AG04450 (cell line): ENCODE measurements at regions not wholly inside any gene's neighbourhood (a gene's known extent, or its start where the extent isn't known, plus 50 kb on each side); places are given as distances from the start of the nearest gene placed in this dataset.

Source experiments
- CTCF ChIA-PET: fragments of 300-600, 350-600 bp; formaldehyde crosslinking; extraction: SDS; loops from one replicate; lab custom pipeline; 2022; ENCODE audit warnings: antibody characterized with exemption, inconsistent platforms; lab: Charles Lee
- POLR2A ChIA-PET: fragments of 350-600 bp; formaldehyde crosslinking; extraction: SDS; loops from one replicate; lab custom pipeline; 2021; ENCODE audit warnings: antibody characterized with exemption, inconsistent platforms; lab: Yijun Ruan, JAX
- DNase-seq: peaks from one replicate; pipeline ENCODE4 v3.0.0-alpha.2; 2011; ENCODE audit warnings: low read depth, low spot score
- H3K27ac ChIP-seq: one replicate; pipeline ENCODE4 v1.5.1; 2012; ENCODE audit warnings: low read depth, low read length, control low read depth
- H3K27me3 ChIP-seq: one replicate; pipeline ENCODE4 v1.6.0; 2012; ENCODE audit warnings: low read length; ENCODE audit not compliant: control insufficient read depth, insufficient read depth
- H3K4me3 ChIP-seq: 2 replicates; pipeline ENCODE4 v1.5.1; 2011; ENCODE audit warnings: mild to moderate bottlenecking, low read depth, low read length, control low read depth
- H3K9me3 ChIP-seq: 2 replicates; pipeline ENCODE4 v1.5.1; 2012; ENCODE audit warnings: low read length; ENCODE audit not compliant: control insufficient read depth, insufficient read depth
- TF ChIP-seq, protein P1 (sequence below): IDR thresholded peaks from 2 replicates; pipeline ENCODE4 v1.5.1; 2011; ENCODE audit warnings: low read depth, low read length, control low read depth, inconsistent platforms

DNA sequence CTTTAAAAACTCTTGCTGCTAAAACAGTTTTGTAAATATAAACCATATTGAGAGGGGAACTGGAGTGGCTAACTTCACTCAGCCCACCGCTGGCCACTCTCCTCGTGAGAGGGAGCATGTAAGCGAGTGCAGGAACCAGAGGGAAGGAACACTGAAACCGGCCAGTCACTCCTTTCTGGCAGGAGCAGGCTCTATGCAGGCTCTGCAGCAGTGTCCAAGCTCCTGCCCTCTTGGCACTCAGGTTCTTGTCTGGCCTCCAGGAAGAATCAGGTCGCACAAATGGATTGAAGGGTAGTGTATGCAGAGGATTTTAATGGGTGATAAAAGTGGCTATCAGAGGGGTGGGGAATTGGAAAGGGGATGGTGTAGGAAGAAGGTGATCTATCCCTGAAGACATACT is 157.7 kb downstream of the TMX3 start:
- TF ChIP-seq, protein P1, sequence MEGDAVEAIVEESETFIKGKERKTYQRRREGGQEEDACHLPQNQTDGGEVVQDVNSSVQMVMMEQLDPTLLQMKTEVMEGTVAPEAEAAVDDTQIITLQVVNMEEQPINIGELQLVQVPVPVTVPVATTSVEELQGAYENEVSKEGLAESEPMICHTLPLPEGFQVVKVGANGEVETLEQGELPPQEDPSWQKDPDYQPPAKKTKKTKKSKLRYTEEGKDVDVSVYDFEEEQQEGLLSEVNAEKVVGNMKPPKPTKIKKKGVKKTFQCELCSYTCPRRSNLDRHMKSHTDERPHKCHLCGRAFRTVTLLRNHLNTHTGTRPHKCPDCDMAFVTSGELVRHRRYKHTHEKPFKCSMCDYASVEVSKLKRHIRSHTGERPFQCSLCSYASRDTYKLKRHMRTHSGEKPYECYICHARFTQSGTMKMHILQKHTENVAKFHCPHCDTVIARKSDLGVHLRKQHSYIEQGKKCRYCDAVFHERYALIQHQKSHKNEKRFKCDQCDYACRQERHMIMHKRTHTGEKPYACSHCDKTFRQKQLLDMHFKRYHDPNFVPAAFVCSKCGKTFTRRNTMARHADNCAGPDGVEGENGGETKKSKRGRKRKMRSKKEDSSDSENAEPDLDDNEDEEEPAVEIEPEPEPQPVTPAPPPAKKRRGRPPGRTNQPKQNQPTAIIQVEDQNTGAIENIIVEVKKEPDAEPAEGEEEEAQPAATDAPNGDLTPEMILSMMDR = no peak
- Histone ChIP-seq H3K27ac (no peak overlapping the region), H3K27me3 (no peaks in the 10 kb centered on the region), H3K9me3 (no peaks in the 10 kb centered on the region), H3K4me3 (no peak overlapping the region)
- DNase-seq = no peak
- POLR2A ChIA-PET = no interaction called here
- CTCF ChIA-PET = interaction anchor here (0.6 kb wide), 1 partner anchor 261 kb away, joined by 4 read pairs; no protein-coding TSS in a partner anchor

DNA sequence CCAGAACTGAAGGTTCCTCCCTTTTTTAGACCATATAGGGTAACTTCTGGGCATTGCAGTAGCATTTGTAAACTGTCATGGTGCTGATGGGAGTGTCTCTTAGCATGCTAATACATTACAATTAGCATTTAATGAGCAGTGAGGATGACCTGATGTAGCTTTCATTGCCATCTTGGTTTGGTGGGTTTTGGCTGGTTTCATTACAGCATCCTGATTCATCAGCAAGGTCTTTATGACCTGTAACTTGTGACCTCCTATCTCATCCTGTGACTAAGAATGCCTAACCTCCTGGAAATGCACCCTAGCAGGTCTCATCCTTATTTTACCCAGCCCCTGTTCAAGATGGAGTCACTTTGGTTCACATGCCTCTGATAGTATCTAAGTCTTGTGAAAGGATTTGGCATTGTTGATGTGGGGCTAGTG is 159.0 kb downstream of the TMX3 start:
- TF ChIP-seq, protein P1 = no peak
- Histone ChIP-seq H3K9me3 (no peaks in the 10 kb centered on the region), H3K4me3 (no peak overlapping the region), H3K27me3 (no peaks in the 10 kb centered on the region), H3K27ac (no peak overlapping the region)
- DNase-seq = no peak
- ChIA-PET POLR2A (no interaction called here), CTCF (no interaction called here)

GRCh38 chr18:68548904-68549870 is 165.7 kb downstream of the TMX3 start:
- H3K4me3 ChIP-seq = no peak overlapping the region
- no peak overlapping the region for H3K27ac ChIP-seq
- POLR2A ChIA-PET = interaction anchor here (0.7 kb wide), 1 partner anchor 108 kb away, joined by 3 read pairs; no protein-coding TSS in a partner anchor
- peak; percentile 67 for DNase-seq
- no peaks in the 10 kb centered on the region for H3K27me3 ChIP-seq
- TF ChIP-seq, protein P1 = no peak
- H3K9me3 ChIP-seq = no peaks in the 10 kb centered on the region
- CTCF ChIA-PET = no interaction called here

- H3K27ac ChIP-seq = no peak overlapping the region
- no peak for DNase-seq
- CTCF ChIA-PET = no interaction called here
- H3K27me3 ChIP-seq = no peaks in the 10 kb centered on the region
- TF ChIP-seq, protein P1 = no peak
- no peaks in the 10 kb centered on the region for H3K9me3 ChIP-seq
- POLR2A ChIA-PET = no interaction called here
- H3K4me3 ChIP-seq = no peak overlapping the region
Observed at GRCh38 chr18:68543344-68543743, 171.6 kb downstream of the TMX3 start.

DNA sequence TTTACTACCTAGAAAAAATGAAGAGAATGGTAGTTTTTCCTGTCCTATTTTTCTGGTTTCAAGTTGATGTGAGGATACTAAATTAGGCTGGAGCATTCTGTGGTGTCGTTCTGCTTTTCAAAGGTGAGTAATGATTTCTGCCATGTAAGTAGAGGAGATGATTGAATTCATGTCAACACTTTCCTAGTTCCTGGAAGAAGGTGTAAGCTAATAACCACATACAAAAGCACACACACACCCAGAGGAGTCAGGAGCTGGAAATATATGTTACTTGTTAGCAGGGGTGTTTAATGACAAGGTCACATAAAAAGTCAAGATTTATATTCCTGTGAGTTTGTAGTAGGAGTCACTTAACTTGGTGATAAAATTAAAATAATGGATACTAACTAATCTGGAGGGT is 172.1 kb downstream of the TMX3 start:
- TF ChIP-seq, protein P1 = no peak
- CTCF ChIA-PET = no interaction called here
- Histone ChIP-seq H3K9me3 (no peaks in the 10 kb centered on the region), H3K27me3 (no peaks in the 10 kb centered on the region), H3K4me3 (no peak overlapping the region), H3K27ac (no peak overlapping the region)
- POLR2A ChIA-PET = no interaction called here
- no peak for DNase-seq
